GM21423 (cell line): ENCODE measurements at regions not wholly inside any gene's neighbourhood (a gene's known extent, or its start where the extent isn't known, plus 50 kb on each side); places are given as distances from the start of the nearest gene placed in this dataset.

Experiments used
- ATAC-seq: cut with Tn5 transposase; IDR thresholded peaks from one replicate; pipeline ENCODE4 v1.9.1; 2021; ENCODE audit warnings: mild to moderate bottlenecking, moderate library complexity; ENCODE audit not compliant: unreplicated experiment

GRCh38 chr17:74028354-74029116 lies 174.9 kb upstream of the RPL38 start:
- ATAC-seq: no peak

GRCh38 chr17:74031316-74032090 lies 172.0 kb upstream of the RPL38 start:
- no peak for ATAC-seq

GRCh38 chr17:74032222-74032621 lies 171.3 kb upstream of the RPL38 start:
- ATAC-seq: no peak

GRCh38 chr17:74037320-74037719 lies 166.2 kb upstream of the RPL38 start:
- no peak for ATAC-seq

GRCh38 chr17:74040291-74040690 lies 163.2 kb upstream of the RPL38 start:
- no peak for ATAC-seq

- no peak for ATAC-seq
These were observed 162.7 kb upstream of the RPL38 start for GRCh38 chr17:74040729-74041128.

- no peak for ATAC-seq
These were observed 161.4 kb upstream of the RPL38 start for GRCh38 chr17:74041869-74042640.

- ATAC-seq: no peak
These were observed 160.6 kb upstream of the RPL38 start for GRCh38 chr17:74042744-74043486.

- no peak for ATAC-seq
These were observed 159.5 kb upstream of the RPL38 start for GRCh38 chr17:74043976-74044375.

- no peak for ATAC-seq
These were observed 157.7 kb upstream of the RPL38 start for GRCh38 chr17:74045608-74046280.

GRCh38 chr17:74049167-74049966 lies 154.1 kb upstream of the RPL38 start:
- no peak for ATAC-seq

- ATAC-seq: no peak
These were observed 153.5 kb upstream of the RPL38 start for GRCh38 chr17:74049967-74050458.

- no peak for ATAC-seq
These were observed 152.1 kb upstream of the RPL38 start for GRCh38 chr17:74051348-74051747.

- ATAC-seq: no peak
These were observed 150.3 kb upstream of the RPL38 start for GRCh38 chr17:74052993-74053711.

GRCh38 chr17:74053712-74054078 lies 149.8 kb upstream of the RPL38 start:
- ATAC-seq: no peak

GRCh38 chr17:74054249-74054648 lies 149.2 kb upstream of the RPL38 start:
- no peak for ATAC-seq

GRCh38 chr17:74055508-74056160 lies 147.8 kb upstream of the RPL38 start:
- ATAC-seq: no peak
